Esophagus muscularis mucosa (tissue), 4 donors: ENCODE measurements at regions not wholly inside any gene's neighbourhood (a gene's known extent, or its start where the extent isn't known, plus 50 kb on each side); places are given as distances from the start of the nearest gene placed in this dataset.

Experiments
- DNase-seq: peaks from one replicate; pipeline ENCODE4 v3.0.0-alpha.2; 2017; ENCODE audit errors: extremely low spot score
- H3K27ac ChIP-seq, 4 donors: fragments of 200-600 bp; sonication (generic); replicated peaks in 1 of 4; 1 replicate in 3 of 4; 2 replicates in 1 of 4; pipeline ENCODE4 v1.5.1; 2016 to 2019; ENCODE audit warnings: mild to moderate bottlenecking in 1 of 4
- H3K27me3 ChIP-seq, 4 donors: fragments of 200-600 bp; sonication (generic); one replicate each; pipeline versions ENCODE4 v1.5.1 to v1.6.0; 2016 to 2019
- H3K36me3 ChIP-seq, 4 donors: fragments of 200-600 bp; sonication (generic); one replicate each; pipeline ENCODE4 v1.5.1; 2016 to 2019
- H3K4me1 ChIP-seq, 4 donors: fragments of 200-600 bp; sonication (generic); one replicate each; pipeline ENCODE4 v1.5.1; 2016 to 2019
- H3K4me3 ChIP-seq, 4 donors: fragments of 200-600 bp; sonication (generic); 1 replicate in 2 of 4; 2 replicates in 2 of 4; pipeline ENCODE4 v1.5.1; 2016 to 2019; ENCODE audit warnings: mild to moderate bottlenecking in 4 of 4, moderate library complexity in 1 of 4
- H3K9me3 ChIP-seq, 4 donors: fragments of 200-600 bp; sonication (generic); 1 replicate in 3 of 4; 2 replicates in 1 of 4; pipeline ENCODE4 v1.5.1; 2016 to 2019
- EP300 ChIP-seq: sonication (generic); formaldehyde crosslinking; IDR thresholded peaks from one replicate; pipeline ENCODE4 v1.6.1; 2017; ENCODE audit warnings: antibody characterized with exemption
- POLR2A ChIP-seq: fragments of 450-650 bp; IDR thresholded peaks from one replicate; pipeline ENCODE4 v1.6.1; 2017; ENCODE audit warnings: antibody characterized with exemption, moderate library complexity, mild to moderate bottlenecking, low read depth
- POLR2AphosphoS5 ChIP-seq, 2 donors: sonication (generic); formaldehyde crosslinking; IDR thresholded peaks; one replicate each; pipeline ENCODE4 v1.6.1; 2017; ENCODE audit warnings: antibody characterized with exemption in 2 of 2
- WGBS: methylation state at CpG from one replicate; pipeline ENCODE4 v1.1.5; 2018; 5-methylcytosine and 5-hydroxymethylcytosine counted together
- intact Hi-C: fragments of 100-400 bp; cut with DNase I; formaldehyde crosslinking; loops from one replicate; pipeline ENCODE4 v1.15.1; 2023
- TF ChIP-seq, protein P1 (sequence below), 3 experiments: fragments of 200-600 bp in 2 of 3; fragments of 450-650 bp in 1 of 3; sonication (generic) in 2 of 3; IDR thresholded peaks; one replicate each; pipeline ENCODE4 v1.5.1; 2017 to 2019; ENCODE audit warnings: antibody characterized with exemption in 3 of 3, mild to moderate bottlenecking in 2 of 3, moderate library complexity in 1 of 3

- TF ChIP-seq POLR2A (no peak), POLR2AphosphoS5 (IDR thresholded peaks at IDR 0.05) (no peak), EP300 (no peak)
- TF ChIP-seq, protein P1, sequence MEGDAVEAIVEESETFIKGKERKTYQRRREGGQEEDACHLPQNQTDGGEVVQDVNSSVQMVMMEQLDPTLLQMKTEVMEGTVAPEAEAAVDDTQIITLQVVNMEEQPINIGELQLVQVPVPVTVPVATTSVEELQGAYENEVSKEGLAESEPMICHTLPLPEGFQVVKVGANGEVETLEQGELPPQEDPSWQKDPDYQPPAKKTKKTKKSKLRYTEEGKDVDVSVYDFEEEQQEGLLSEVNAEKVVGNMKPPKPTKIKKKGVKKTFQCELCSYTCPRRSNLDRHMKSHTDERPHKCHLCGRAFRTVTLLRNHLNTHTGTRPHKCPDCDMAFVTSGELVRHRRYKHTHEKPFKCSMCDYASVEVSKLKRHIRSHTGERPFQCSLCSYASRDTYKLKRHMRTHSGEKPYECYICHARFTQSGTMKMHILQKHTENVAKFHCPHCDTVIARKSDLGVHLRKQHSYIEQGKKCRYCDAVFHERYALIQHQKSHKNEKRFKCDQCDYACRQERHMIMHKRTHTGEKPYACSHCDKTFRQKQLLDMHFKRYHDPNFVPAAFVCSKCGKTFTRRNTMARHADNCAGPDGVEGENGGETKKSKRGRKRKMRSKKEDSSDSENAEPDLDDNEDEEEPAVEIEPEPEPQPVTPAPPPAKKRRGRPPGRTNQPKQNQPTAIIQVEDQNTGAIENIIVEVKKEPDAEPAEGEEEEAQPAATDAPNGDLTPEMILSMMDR (IDR thresholded peaks at IDR 0.05): no peak
- Histone ChIP-seq H3K9me3 (no peaks in the 10 kb centered on the region), H3K4me3 (no peak overlapping the region), H3K4me1 (peaks cover 7 to 21% (median 20%) of the 10 kb centered on the region in 4 donors), H3K27ac (no peak overlapping the region), H3K36me3 (no peaks in the 10 kb centered on the region), H3K27me3 (no peaks in the 10 kb centered on the region)
- intact Hi-C loops: no loop called here
- WGBS: 91% methylated on average over 4 of the region's 4 CpGs
- DNase-seq: no peak
Observed at GRCh38 chr5:175252234-175252805, 191.7 kb downstream of the DRD1 start.

DNA sequence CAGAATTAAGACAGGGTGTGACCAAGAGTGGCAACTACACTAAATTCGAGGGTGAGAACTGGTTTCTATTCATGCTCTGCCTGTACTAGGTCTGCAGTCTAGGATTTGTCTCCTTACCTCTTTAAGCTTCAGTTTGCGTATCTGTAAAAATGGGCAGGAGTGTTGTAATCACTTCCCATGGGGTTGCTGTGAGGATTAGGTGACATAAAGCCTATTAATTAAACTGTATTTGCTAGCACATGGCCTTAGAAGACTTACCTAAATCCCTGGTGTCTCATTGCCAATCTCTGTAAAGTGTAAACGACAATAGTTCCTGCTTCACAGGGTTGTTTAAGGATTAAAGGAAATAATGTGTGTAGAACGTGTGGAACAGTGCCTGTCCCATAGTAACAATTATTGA is 193.6 kb downstream of the DRD1 start:
- Histone ChIP-seq H3K4me3 (no peak overlapping the region), H3K4me1 (peaks cover 7 to 37% (median 27%) of the 10 kb centered on the region in 4 donors), H3K27ac (no peak overlapping the region), H3K27me3 (no peaks in the 10 kb centered on the region), H3K36me3 (no peaks in the 10 kb centered on the region), H3K9me3 (no peaks in the 10 kb centered on the region)
- 85% methylated on average over 4 of the region's 4 CpGs for WGBS
- TF ChIP-seq, protein P1 (IDR thresholded peaks at IDR 0.05): no peak
- TF ChIP-seq POLR2AphosphoS5 (IDR thresholded peaks at IDR 0.05) (no peak), POLR2A (no peak), EP300 (no peak)
- intact Hi-C loops: no loop called here
- DNase-seq: no peak

DNA sequence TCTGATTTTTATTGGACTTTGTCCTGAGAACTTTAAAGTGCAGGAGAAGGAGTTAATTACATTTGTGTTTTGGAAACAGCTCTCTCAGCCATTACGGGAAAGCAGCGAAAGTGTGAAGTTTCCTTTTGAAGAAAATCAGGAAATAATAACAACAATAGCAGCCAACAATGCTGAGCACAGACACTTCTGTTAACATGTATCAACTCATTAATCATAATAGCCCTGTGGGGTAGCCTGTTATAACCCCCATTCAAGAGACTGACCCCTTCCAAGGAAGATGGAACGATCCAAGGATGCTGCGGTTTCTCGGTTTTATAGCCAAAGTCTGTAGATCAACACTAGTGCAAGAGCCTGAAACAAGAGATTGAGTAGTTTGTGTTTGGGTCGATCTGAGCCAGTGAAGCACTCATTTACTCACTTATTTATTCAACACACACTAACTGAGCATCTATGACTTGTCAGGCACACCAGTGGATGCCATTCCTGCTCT is 195.5 kb downstream of the DRD1 start:
- H3K27ac ChIP-seq: no peak overlapping the region
- H3K36me3 ChIP-seq: no peaks in the 10 kb centered on the region
- no peak for DNase-seq
- no peak overlapping the region for H3K4me3 ChIP-seq
- no peaks in the 10 kb centered on the region for H3K27me3 ChIP-seq
- TF ChIP-seq POLR2A: no peak
- no peak for TF ChIP-seq EP300
- TF ChIP-seq, protein P1 (IDR thresholded peaks at IDR 0.05): no peak
- TF ChIP-seq POLR2AphosphoS5 (IDR thresholded peaks at IDR 0.05): no peak
- H3K4me1 ChIP-seq: peaks cover under 1 to 23% (median 13%) of the 10 kb centered on the region in 4 donors
- WGBS: 81% methylated on average over 6 of the region's 6 CpGs
- H3K9me3 ChIP-seq: no peaks in the 10 kb centered on the region
- intact Hi-C loops: no loop called here

GRCh38 chr5:175246889-175247520 is 197.0 kb downstream of the DRD1 start:
- TF ChIP-seq EP300 (no peak), POLR2AphosphoS5 (IDR thresholded peaks at IDR 0.05) (no peak), POLR2A (no peak)
- TF ChIP-seq, protein P1 (IDR thresholded peaks at IDR 0.05): no peak
- intact Hi-C loops: no loop called here
- no peak overlapping the region for H3K4me3 ChIP-seq
- H3K27ac ChIP-seq: no peak overlapping the region
- H3K36me3 ChIP-seq: no peaks in the 10 kb centered on the region
- H3K9me3 ChIP-seq: no peaks in the 10 kb centered on the region
- 32% methylated on average over 4 of the region's 4 CpGs for WGBS
- DNase-seq: no peak
- H3K27me3 ChIP-seq: no peaks in the 10 kb centered on the region
- H3K4me1 ChIP-seq: peaks cover 0 to 17% (median 7%) of the 10 kb centered on the region in 4 donors
